NCI-H1436 (cell line): ENCODE measurements at regions not wholly inside any gene's neighbourhood (a gene's known extent, or its start where the extent isn't known, plus 50 kb on each side); places are given as distances from the start of the nearest gene placed in this dataset.

Experiments used
- DNase-seq: peaks from one replicate; lab custom pipeline; 2025; lab: John Stamatoyannopoulos, UW

GRCh38 chr4:14787221-14787620 is 215.1 kb upstream of the CPEB2 start:
- no peak for DNase-seq

DNA sequence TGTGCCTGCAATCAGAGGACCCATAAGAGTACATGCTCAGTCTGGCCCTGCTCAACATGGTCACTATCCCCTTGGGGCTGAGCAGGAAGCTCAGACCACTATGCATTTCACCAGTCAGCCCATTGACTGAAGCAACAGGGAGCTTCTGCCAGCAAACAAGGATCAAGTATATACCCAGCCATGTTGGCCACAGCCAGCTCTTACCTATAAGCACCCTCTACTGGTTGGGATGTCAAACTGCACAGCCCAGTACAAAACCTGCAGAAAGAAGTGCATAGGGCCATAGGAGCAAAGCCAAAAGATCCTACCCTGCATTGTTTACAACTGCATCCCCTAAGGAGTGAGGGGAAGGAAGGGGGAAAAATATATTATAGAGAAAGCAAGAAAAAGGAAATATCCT is 214.4 kb upstream of the CPEB2 start:
- DNase-seq = no peak

GRCh38 chr4:14790494-14790893 is 211.8 kb upstream of the CPEB2 start:
- DNase-seq = no peak

DNA sequence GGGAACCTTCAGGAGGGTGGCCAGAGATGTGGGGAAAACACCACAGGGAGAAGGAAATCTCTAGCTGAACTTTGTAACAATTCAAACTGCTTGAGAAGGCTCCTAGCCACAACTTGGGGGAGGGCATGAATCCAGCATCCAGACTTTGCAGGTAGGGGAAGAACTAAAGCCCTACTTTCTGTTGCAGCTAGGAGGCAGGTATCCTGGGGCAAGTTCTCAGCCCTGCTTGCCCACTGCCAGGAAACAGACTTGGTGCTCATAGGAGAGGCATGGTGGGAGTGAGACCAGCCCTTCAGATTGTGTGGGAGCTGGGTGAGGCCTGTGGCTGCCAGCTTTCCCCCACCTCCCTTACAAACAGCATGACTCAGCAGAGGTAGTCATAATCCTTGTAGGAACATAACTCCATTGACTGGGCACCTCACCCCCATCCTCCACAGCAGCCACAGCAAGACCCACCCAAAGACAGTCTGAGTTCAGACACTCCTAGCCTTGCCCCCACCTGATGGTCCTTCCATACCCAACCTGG is 209.5 kb upstream of the CPEB2 start:
- DNase-seq = no peak

- DNase-seq = no peak
These were observed 201.3 kb upstream of the CPEB2 start for GRCh38 chr4:14800977-14801376.

- DNase-seq = no peak
These were observed 199.7 kb upstream of the CPEB2 start for GRCh38 chr4:14802596-14802995.

GRCh38 chr4:14807856-14808255 is 194.4 kb upstream of the CPEB2 start:
- DNase-seq = no peak

DNA sequence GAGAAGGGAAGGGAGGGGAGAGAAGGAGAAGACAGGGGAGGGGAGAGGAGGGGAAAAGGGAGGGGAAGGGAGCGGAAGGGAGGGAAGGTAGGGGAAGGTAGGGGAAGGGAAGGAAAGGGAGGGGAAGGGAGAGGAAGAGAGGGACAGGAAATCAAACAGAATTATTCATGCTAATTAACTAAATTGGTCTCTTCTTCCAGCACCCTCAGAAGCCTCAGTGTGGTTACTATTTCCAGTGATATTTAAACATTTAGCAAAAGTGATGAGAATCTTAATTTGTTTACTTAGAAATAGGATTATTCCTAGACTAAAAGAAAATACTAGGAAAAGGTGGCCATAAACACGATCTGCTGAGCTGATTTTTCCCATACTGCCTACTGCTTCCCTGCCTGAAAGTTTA is 193.1 kb upstream of the CPEB2 start:
- DNase-seq = no peak

GRCh38 chr4:14810121-14810520 is 192.2 kb upstream of the CPEB2 start:
- DNase-seq = no peak

GRCh38 chr4:14810568-14810967 is 191.7 kb upstream of the CPEB2 start:
- no peak for DNase-seq

- no peak for DNase-seq
These were observed 190.2 kb upstream of the CPEB2 start for GRCh38 chr4:14812101-14812500.

- no peak for DNase-seq
These were observed 185.5 kb upstream of the CPEB2 start for GRCh38 chr4:14816623-14817261.

DNA sequence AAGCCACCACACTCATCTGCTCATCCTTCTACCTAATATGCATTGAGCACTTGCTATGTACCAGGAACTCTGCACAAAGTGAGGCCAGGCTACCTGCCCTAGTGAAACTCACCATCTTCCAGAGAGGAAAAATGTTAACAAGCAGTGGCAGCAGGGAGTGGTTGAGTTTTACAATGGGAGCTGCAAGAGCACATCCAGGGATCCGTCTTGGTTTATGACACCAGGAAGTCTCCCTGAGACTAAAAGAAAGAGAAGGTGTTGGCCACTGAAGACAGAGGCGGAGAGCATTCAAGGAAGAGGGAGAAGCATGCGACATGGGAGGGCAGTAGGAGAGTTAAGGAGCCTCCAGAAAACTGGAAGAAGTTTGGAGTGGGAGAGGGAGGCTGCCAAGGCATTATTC is 178.1 kb upstream of the CPEB2 start:
- DNase-seq = no peak

GRCh38 chr4:14827111-14827510 is 175.2 kb upstream of the CPEB2 start:
- DNase-seq = no peak

GRCh38 chr4:14829795-14830194 is 172.5 kb upstream of the CPEB2 start:
- no peak for DNase-seq

GRCh38 chr4:14831416-14831815 is 170.9 kb upstream of the CPEB2 start:
- no peak for DNase-seq

GRCh38 chr4:14833053-14833452 is 169.2 kb upstream of the CPEB2 start:
- DNase-seq = no peak

DNA sequence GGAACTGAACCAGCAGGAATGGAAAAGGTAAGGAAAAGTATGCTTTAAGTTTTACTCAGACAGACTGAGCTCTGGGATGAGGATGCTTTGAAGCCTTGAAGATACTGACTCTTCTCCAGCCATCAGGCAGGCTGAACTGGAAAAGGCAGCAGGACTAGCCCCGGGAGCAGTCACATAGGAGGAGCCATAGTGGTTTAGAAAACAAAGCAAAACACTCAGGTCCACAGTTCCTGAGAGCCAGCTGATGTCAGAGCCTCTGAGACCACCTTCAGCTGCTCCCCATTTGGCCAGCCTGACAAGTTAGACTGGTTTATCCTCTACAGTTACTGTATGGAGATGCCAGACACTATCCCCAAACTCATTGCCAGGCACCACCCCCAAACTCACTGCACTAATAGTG is 167.9 kb upstream of the CPEB2 start:
- no peak for DNase-seq

DNA sequence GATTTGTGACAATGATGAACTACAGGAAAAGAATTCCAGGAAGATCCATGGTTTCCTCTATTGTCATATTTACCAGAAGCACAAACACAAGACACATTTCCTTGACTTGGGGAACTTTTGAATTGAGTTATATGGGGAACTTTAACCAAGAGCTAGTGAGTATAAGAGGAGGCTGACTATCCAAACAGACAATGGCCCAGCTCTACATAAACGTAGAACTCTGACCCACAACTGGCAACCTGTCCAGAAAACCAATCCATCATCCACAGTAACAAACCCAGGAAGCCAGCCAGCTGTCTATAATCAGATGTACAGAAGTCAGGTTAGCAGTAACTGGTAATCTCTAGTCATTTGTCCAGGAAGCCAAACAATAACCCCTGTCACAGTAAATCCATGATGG is 167.0 kb upstream of the CPEB2 start:
- DNase-seq = no peak

GRCh38 chr4:14835708-14836425 is 166.4 kb upstream of the CPEB2 start:
- no peak for DNase-seq

DNA sequence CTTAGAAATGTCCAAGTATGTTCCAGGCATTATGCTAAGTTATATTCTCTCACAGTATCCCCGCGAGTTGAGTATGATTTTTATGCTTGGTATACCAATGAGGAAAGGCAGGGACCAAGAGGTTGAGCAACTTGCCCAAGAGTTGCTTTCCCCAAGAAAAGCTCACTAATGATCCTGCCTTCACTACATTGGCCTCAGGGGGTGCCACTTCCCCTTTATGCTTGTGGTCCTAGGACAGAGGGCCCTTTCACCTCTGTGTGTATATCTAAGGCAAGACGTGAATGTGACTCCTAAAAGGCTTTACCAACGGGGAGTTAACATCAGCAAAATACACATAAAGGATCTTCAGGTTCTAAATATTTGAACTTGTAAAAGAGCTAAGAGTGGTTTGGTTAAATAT is 164.4 kb upstream of the CPEB2 start:
- no peak for DNase-seq

- no peak for DNase-seq
These were observed 160.2 kb upstream of the CPEB2 start for GRCh38 chr4:14841801-14842768.
